RWPE2 (cell line): ENCODE measurements at regions not wholly inside any gene's neighbourhood (a gene's known extent, or its start where the extent isn't known, plus 50 kb on each side); places are given as distances from the start of the nearest gene placed in this dataset.

Experiments
- ATAC-seq: fragments of 200-7000 bp; cut with Tn5 transposase; 3 replicates; pipeline ENCODE4 v1.9.1; 2021; ENCODE audit warnings: low read depth
- DNase-seq: peaks from one replicate; pipeline ENCODE4 v3.0.0-alpha.2; 2020; ENCODE audit warnings: low spot score
- H3K27ac ChIP-seq: fragments of 450-650 bp; 2 replicates; pipeline ENCODE4 v1.5.1; 2017; ENCODE audit warnings: mild to moderate bottlenecking; ENCODE audit not compliant: poor library complexity, severe bottlenecking
- H3K27me3 ChIP-seq: fragments of 250-450 bp; sonication (Bioruptor Pico); 2 replicates; pipeline ENCODE4 v1.5.1; 2021; ENCODE audit warnings: mild to moderate bottlenecking, moderate library complexity; ENCODE audit not compliant: insufficient read depth, poor library complexity, severe bottlenecking
- H3K36me3 ChIP-seq: fragments of 250-450 bp; sonication (Bioruptor Pico); 2 replicates; pipeline ENCODE4 v1.5.1; 2020; ENCODE audit warnings: low read depth, mild to moderate bottlenecking, moderate library complexity
- H3K4me1 ChIP-seq: fragments of 250-450 bp; sonication (Bioruptor Pico); 2 replicates; pipeline ENCODE4 v1.5.1; 2021; ENCODE audit warnings: mild to moderate bottlenecking, moderate library complexity; ENCODE audit not compliant: insufficient read depth, poor library complexity, severe bottlenecking
- H3K4me3 ChIP-seq: fragments of 250-450 bp; sonication (Bioruptor Pico); 2 replicates; pipeline ENCODE4 v1.5.1; 2021; ENCODE audit warnings: mild to moderate bottlenecking, moderate library complexity; ENCODE audit not compliant: severe bottlenecking
- H3K9me3 ChIP-seq: fragments of 250-450 bp; sonication (Bioruptor Pico); 2 replicates; pipeline ENCODE4 v1.5.1; 2021; ENCODE audit warnings: mild to moderate bottlenecking, moderate library complexity; ENCODE audit not compliant: severe bottlenecking
- TF ChIP-seq, protein P1 (sequence below): fragments of 450-650 bp; IDR thresholded peaks from one replicate; pipeline ENCODE4 v1.5.1; 2017; ENCODE audit warnings: mild to moderate bottlenecking, moderate library complexity; ENCODE audit not compliant: poor library complexity, severe bottlenecking

DNA sequence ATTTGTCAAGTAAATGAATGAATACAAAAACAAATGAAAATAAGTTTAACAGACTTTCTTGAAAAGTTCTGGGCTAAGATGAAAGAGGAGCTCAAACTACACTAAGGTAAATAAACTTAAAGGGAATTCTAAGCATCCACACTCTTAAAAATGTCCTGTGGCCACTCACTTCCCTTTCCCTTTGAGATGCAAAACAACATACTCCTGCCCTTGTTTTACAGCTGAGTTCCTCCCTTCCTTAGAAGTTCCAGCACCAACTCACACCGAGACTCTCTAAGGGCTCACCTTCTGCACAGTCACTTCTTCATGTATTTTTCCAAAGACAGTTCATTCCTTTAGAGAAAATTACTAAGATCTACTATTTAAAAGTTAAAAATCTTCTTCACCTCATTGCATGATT, 123.3 kb upstream of the CMC1 start:
- Histone ChIP-seq H3K4me3 (no peak overlapping the region), H3K36me3 (no peaks in the 10 kb centered on the region), H3K27ac (no peak overlapping the region), H3K27me3 (peaks cover 2% of the 10 kb centered on the region), H3K9me3 (no peaks in the 10 kb centered on the region), H3K4me1 (no peaks in the 10 kb centered on the region)
- TF ChIP-seq, protein P1, sequence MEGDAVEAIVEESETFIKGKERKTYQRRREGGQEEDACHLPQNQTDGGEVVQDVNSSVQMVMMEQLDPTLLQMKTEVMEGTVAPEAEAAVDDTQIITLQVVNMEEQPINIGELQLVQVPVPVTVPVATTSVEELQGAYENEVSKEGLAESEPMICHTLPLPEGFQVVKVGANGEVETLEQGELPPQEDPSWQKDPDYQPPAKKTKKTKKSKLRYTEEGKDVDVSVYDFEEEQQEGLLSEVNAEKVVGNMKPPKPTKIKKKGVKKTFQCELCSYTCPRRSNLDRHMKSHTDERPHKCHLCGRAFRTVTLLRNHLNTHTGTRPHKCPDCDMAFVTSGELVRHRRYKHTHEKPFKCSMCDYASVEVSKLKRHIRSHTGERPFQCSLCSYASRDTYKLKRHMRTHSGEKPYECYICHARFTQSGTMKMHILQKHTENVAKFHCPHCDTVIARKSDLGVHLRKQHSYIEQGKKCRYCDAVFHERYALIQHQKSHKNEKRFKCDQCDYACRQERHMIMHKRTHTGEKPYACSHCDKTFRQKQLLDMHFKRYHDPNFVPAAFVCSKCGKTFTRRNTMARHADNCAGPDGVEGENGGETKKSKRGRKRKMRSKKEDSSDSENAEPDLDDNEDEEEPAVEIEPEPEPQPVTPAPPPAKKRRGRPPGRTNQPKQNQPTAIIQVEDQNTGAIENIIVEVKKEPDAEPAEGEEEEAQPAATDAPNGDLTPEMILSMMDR: no peak
- ATAC-seq (no peak), DNase-seq (no peak)

DNA sequence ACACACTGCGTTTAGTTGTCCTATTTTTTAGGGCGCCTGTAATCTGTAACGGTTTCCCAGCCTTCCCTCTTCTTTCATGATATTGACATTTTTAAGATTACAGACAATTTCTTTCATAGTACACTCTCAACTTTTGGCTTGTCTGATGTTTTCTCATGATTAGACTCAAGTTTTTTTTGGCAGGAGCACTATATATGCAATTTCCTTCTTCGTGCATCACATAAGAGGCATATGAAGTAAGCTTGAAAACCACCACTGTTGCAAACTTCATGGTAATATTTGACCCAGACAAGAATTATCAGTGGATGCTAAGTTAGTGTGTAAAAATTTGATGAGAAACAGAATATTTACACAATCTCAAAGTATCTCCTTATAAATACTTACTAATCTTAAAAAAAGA, 119.2 kb upstream of the CMC1 start:
- no peaks in the 10 kb centered on the region for H3K27me3 ChIP-seq
- H3K9me3 ChIP-seq: no peaks in the 10 kb centered on the region
- no peak for DNase-seq
- no peak for ATAC-seq
- H3K36me3 ChIP-seq: no peaks in the 10 kb centered on the region
- TF ChIP-seq, protein P1: no peak
- no peak overlapping the region for H3K27ac ChIP-seq
- H3K4me1 ChIP-seq: no peaks in the 10 kb centered on the region
- no peak overlapping the region for H3K4me3 ChIP-seq

DNA sequence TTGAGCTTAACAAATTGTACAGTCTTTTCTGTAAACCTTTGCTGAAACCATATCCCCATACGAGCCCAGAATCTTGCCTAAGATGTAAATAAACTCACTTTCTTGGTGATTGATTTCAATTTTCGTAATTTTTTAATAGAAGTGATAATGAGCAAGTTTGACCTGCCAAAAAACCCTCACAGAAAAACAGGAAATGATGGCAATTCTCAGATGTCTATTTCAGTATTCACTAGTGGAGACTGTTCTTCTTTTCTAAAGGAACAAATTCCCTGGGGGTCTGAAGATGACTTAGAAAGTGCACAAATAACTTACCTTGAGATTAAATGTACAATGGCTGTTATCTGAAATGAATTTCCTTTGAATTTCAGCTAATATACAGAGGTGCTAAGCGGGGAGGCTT, 116.5 kb upstream of the CMC1 start:
- DNase-seq (no peak), ATAC-seq (no peak)
- Histone ChIP-seq H3K4me1 (no peaks in the 10 kb centered on the region), H3K27me3 (no peaks in the 10 kb centered on the region), H3K4me3 (no peak overlapping the region), H3K36me3 (no peaks in the 10 kb centered on the region), H3K9me3 (no peaks in the 10 kb centered on the region), H3K27ac (no peak overlapping the region)
- TF ChIP-seq, protein P1: no peak

DNA sequence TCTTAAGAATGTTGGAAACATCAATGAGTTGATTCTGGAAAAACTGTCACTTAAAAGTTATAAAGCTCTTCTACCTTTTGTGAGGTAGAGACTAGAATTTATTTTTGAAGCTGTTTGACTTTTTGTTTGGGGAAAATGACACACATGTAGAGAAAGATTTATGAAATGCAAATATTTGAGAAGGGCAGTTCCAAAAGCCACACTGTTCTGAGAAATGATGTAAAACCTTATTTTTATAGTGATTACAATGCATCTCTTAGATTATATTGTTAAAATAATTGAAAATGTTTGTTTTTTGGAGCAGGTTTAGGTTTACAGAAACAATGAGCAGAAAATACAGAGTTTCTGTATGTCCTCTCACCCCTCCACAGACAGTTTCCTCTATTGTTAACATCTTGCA, 116.1 kb upstream of the CMC1 start:
- Histone ChIP-seq H3K27me3 (no peaks in the 10 kb centered on the region), H3K36me3 (no peaks in the 10 kb centered on the region), H3K9me3 (no peaks in the 10 kb centered on the region), H3K4me3 (no peak overlapping the region), H3K4me1 (no peaks in the 10 kb centered on the region), H3K27ac (no peak overlapping the region)
- ATAC-seq (no peak), DNase-seq (no peak)
- TF ChIP-seq, protein P1: no peak

DNA sequence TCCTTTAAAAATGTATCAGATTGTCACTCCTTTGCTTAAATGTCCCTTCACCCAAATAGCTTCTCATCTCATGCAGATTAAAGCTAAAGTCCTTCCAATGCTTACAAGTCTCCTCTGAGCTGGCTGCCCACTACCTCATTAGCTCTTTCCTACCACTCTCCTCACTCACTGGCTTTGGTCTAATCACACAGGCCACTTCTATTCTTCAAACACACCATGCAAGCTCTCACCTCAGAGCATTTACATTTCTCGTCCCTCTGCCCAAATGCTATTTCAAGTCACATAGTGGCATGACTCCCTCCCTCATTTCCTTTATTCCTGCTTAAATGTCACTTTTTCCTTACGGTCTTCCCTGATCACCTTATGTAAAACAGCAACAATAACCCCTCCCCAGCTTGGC, 110.6 kb upstream of the CMC1 start:
- TF ChIP-seq, protein P1: no peak
- no peaks in the 10 kb centered on the region for H3K4me1 ChIP-seq
- H3K36me3 ChIP-seq: no peaks in the 10 kb centered on the region
- no peaks in the 10 kb centered on the region for H3K27me3 ChIP-seq
- no peak overlapping the region for H3K27ac ChIP-seq
- H3K9me3 ChIP-seq: no peaks in the 10 kb centered on the region
- DNase-seq (no peak), ATAC-seq (no peak)
- no peak overlapping the region for H3K4me3 ChIP-seq
